Hematopoietic multipotent progenitor cell treated with erythropoietin and hydrocortisone succinate and interleukin-3 and kit ligand, for 6 days (in vitro differentiated cells): ENCODE measurements at regions not wholly inside any gene's neighbourhood (a gene's known extent, or its start where the extent isn't known, plus 50 kb on each side); places are given as distances from the start of the nearest gene placed in this dataset.

Experiments used
- DNase-seq: peaks from one replicate; pipeline ENCODE4 v3.0.0-alpha.2; 2015

GRCh38 chr12:77722536-77722935 lies 108.2 kb upstream of the NAV3 start:
- no peak for DNase-seq

- DNase-seq: no peak
These were observed 110.4 kb upstream of the NAV3 start for GRCh38 chr12:77720258-77720657.

GRCh38 chr12:77710209-77710608 lies 120.5 kb upstream of the NAV3 start:
- DNase-seq: no peak

- no peak for DNase-seq
These were observed 133.6 kb upstream of the NAV3 start for GRCh38 chr12:77697126-77697525.

GRCh38 chr12:77696183-77696582 lies 134.5 kb upstream of the NAV3 start:
- DNase-seq: no peak

- DNase-seq: no peak
These were observed 141.1 kb upstream of the NAV3 start for GRCh38 chr12:77689510-77690086.

- no peak for DNase-seq
These were observed 143.4 kb upstream of the NAV3 start for GRCh38 chr12:77687321-77687720.

GRCh38 chr12:77686760-77687159 lies 143.9 kb upstream of the NAV3 start:
- no peak for DNase-seq

GRCh38 chr12:77685901-77686300 lies 144.8 kb upstream of the NAV3 start:
- no peak for DNase-seq

- DNase-seq: peak; percentile 64
These were observed 145.6 kb upstream of the NAV3 start for GRCh38 chr12:77685112-77685511.

GRCh38 chr12:77682488-77682887 lies 148.2 kb upstream of the NAV3 start:
- no peak for DNase-seq

- no peak for DNase-seq
These were observed 149.0 kb upstream of the NAV3 start for GRCh38 chr12:77681726-77682125.

- no peak for DNase-seq
These were observed 151.0 kb upstream of the NAV3 start for GRCh38 chr12:77679686-77680085.

- DNase-seq: no peak
These were observed 152.1 kb upstream of the NAV3 start for GRCh38 chr12:77678621-77679020.

GRCh38 chr12:77667101-77667500 lies 163.6 kb upstream of the NAV3 start:
- no peak for DNase-seq

- no peak for DNase-seq
These were observed 182.0 kb upstream of the NAV3 start for GRCh38 chr12:77648716-77649115.

- no peak for DNase-seq
These were observed 184.6 kb upstream of the NAV3 start for GRCh38 chr12:77645966-77646598.

- DNase-seq: no peak
These were observed 185.6 kb upstream of the NAV3 start for GRCh38 chr12:77644915-77645605.

- no peak for DNase-seq
These were observed 188.4 kb upstream of the NAV3 start for GRCh38 chr12:77642246-77642645.

GRCh38 chr12:77640356-77640755 lies 190.3 kb upstream of the NAV3 start:
- DNase-seq: no peak

GRCh38 chr12:77630790-77631445 lies 199.8 kb upstream of the NAV3 start:
- no peak for DNase-seq

- no peak for DNase-seq
These were observed 200.3 kb upstream of the NAV3 start for GRCh38 chr12:77630344-77630743.

GRCh38 chr12:77629141-77629540 lies 201.6 kb upstream of the NAV3 start:
- DNase-seq: no peak

GRCh38 chr12:77625441-77625840 lies 205.3 kb upstream of the NAV3 start:
- no peak for DNase-seq
